Endodermal cell (in vitro differentiated cells): ENCODE measurements at regions not wholly inside any gene's neighbourhood (a gene's known extent, or its start where the extent isn't known, plus 50 kb on each side); places are given as distances from the start of the nearest gene placed in this dataset.

Experiments
- DNase-seq: peaks from one replicate; pipeline ENCODE4 v3.0.0-alpha.2; 2017
- H3K27ac ChIP-seq: 2 replicates; pipeline ENCODE4 v1.5.1; 2013; ENCODE audit warnings: mild to moderate bottlenecking, low read depth, low read length, moderate library complexity
- H3K27me3 ChIP-seq: 2 replicates; pipeline ENCODE4 v1.6.1; 2013; ENCODE audit warnings: mild to moderate bottlenecking, low read length, moderate library complexity; ENCODE audit not compliant: insufficient read depth, control insufficient read depth, poor library complexity, severe bottlenecking
- H3K36me3 ChIP-seq: 2 replicates; pipeline ENCODE4 v1.7.0; 2013; ENCODE audit warnings: mild to moderate bottlenecking, low read length, moderate library complexity; ENCODE audit not compliant: control insufficient read depth, insufficient read depth
- H3K4me1 ChIP-seq: one replicate; pipeline ENCODE4 v1.7.0; 2013; ENCODE audit warnings: low read length; ENCODE audit not compliant: control insufficient read depth, insufficient read depth
- H3K4me3 ChIP-seq: 2 replicates; pipeline ENCODE4 v1.5.1; 2013; ENCODE audit warnings: mild to moderate bottlenecking, low read length, moderate library complexity
- H3K9ac ChIP-seq: 2 replicates; pipeline ENCODE4 v1.6.1; 2013; ENCODE audit warnings: mild to moderate bottlenecking, low read length, moderate library complexity; ENCODE audit not compliant: poor library complexity, severe bottlenecking; ENCODE audit errors: extremely low read depth
- H3K9me3 ChIP-seq: 2 replicates; pipeline ENCODE4 v1.6.1; 2013; ENCODE audit warnings: mild to moderate bottlenecking, low read length, moderate library complexity; ENCODE audit not compliant: control insufficient read depth
- H3K27ac Mint-ChIP-seq: 2 replicates; pipeline ENCODE4 v1.8.0; 2020; ENCODE audit warnings: mixed read lengths
- H3K27me3 Mint-ChIP-seq: 2 replicates; pipeline ENCODE4 v1.8.0; 2021; ENCODE audit warnings: mild to moderate bottlenecking, mixed read lengths; ENCODE audit not compliant: insufficient read depth
- H3K36me3 Mint-ChIP-seq: 2 replicates; pipeline ENCODE4 v1.8.0; 2020; ENCODE audit warnings: low read depth, mixed read lengths
- H3K4me1 Mint-ChIP-seq: 2 replicates; pipeline ENCODE4 v1.8.0; 2020; ENCODE audit warnings: mixed read lengths
- H3K4me3 Mint-ChIP-seq: 2 replicates; pipeline ENCODE4 v1.8.0; 2020; ENCODE audit warnings: mild to moderate bottlenecking, moderate library complexity, mixed read lengths
- H3K9me3 Mint-ChIP-seq: 2 replicates; pipeline ENCODE4 v1.8.0; 2020; ENCODE audit warnings: mild to moderate bottlenecking, mixed read lengths
- WGBS, 2 experiments: methylation state at CpG; one replicate each; pipeline versions ENCODE4 v1.1.5 to v1.1.7; 2013; ENCODE audit warnings: missing lambda C conversion rate in 2 of 2, mixed read lengths in 1 of 2; ENCODE audit not compliant: insufficient coverage in 1 of 2, insufficient read length in 1 of 2; 5-methylcytosine and 5-hydroxymethylcytosine counted together
- TF ChIP-seq, protein P1 (sequence below): fragments of 200-600 bp; sonication (generic); conservative IDR thresholded peaks from 2 replicates; pipeline ENCODE4 v1.5.0; 2021; ENCODE audit warnings: antibody characterized with exemption, mild to moderate bottlenecking

DNA sequence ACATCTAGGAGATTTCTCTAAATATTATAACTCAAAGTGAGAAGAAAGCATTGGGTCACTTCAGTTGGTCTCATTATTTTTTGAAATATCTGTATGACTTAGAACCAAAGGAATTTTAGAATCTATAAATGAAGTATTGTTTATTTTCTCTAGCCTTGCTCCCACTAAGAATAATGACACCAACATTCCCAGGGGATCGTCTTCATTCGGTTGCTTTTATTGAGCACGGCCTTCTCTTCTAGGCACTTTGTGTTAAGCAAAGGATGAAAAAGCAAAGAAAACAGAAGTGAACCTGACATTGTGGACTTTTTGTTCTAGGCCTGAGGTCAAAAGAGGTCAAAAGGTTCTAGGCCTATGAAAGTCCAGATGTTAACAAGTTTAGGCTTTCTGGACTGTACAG is 231.9 kb downstream of the GALR1 start:
- Mint-ChIP-seq H3K9me3 (peaks cover 3% of the 10 kb centered on the region), H3K27me3 (no peaks in the 10 kb centered on the region), H3K27ac (no peak overlapping the region), H3K4me3 (no peak overlapping the region), H3K4me1 (peaks cover 22% of the 10 kb centered on the region), H3K36me3 (no peaks in the 10 kb centered on the region)
- Histone ChIP-seq H3K27ac (no peak overlapping the region), H3K36me3 (no peaks in the 10 kb centered on the region), H3K9me3 (no peaks in the 10 kb centered on the region), H3K27me3 (no peaks in the 10 kb centered on the region), H3K9ac (no peak overlapping the region), H3K4me3 (no peak overlapping the region), H3K4me1 (no peaks in the 10 kb centered on the region)
- DNase-seq, result no peak
- TF ChIP-seq, protein P1, sequence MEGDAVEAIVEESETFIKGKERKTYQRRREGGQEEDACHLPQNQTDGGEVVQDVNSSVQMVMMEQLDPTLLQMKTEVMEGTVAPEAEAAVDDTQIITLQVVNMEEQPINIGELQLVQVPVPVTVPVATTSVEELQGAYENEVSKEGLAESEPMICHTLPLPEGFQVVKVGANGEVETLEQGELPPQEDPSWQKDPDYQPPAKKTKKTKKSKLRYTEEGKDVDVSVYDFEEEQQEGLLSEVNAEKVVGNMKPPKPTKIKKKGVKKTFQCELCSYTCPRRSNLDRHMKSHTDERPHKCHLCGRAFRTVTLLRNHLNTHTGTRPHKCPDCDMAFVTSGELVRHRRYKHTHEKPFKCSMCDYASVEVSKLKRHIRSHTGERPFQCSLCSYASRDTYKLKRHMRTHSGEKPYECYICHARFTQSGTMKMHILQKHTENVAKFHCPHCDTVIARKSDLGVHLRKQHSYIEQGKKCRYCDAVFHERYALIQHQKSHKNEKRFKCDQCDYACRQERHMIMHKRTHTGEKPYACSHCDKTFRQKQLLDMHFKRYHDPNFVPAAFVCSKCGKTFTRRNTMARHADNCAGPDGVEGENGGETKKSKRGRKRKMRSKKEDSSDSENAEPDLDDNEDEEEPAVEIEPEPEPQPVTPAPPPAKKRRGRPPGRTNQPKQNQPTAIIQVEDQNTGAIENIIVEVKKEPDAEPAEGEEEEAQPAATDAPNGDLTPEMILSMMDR, result no peak
- WGBS, 2 experiments, result 90 to 97% methylated on average over 3 of the region's 3 CpGs

DNA sequence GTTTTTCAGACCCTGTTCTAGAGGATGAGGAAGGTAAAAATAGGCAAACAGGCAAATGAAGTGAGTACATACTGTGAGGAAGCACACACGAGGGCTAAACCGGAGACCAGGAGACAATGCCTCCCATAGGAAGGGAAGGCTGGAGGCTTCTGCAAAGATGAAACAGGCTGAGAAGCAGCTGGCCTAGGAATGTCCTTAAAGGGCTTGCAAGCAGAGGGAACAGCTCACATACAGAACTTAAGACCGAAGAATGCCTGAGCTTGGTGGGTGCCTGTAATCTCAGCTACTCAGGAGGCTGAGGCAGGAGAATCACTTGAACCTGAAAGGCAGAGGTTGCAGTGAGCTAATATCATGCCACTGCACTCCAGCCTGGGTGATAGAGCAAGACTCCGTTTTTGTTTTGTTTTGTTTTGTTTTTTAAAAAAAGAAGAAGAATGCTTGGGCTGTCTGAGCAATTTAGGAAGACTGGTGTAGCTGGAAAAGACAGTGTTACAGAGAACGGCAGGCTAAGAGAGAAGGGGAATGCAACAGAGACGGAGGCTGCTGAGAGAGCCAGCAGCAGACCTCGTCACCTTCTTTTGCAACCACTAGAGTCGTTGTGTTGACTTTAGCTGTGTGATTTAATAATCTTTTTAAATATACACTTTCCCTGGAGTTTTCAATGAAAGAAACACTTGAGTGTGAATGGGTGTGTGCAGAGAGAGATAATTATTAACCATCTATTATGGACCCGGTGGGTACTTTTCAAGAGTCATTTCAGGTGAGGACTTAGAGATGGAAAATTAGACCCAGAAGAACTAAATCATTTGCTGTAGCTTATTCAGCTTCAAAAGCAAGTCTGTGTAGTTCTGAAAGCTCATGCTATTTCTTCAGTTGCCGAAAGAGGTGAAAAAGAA is 232.8 kb downstream of the GALR1 start:
- Histone ChIP-seq H3K36me3 (no peaks in the 10 kb centered on the region), H3K4me3 (no peak overlapping the region), H3K9ac (no peak overlapping the region), H3K4me1 (no peaks in the 10 kb centered on the region), H3K27me3 (no peaks in the 10 kb centered on the region), H3K9me3 (no peaks in the 10 kb centered on the region), H3K27ac (no peak overlapping the region)
- Mint-ChIP-seq H3K27me3 (no peaks in the 10 kb centered on the region), H3K27ac (no peak overlapping the region), H3K4me3 (no peak overlapping the region), H3K36me3 (no peaks in the 10 kb centered on the region), H3K4me1 (peaks cover 22% of the 10 kb centered on the region), H3K9me3 (peaks cover 3% of the 10 kb centered on the region)
- TF ChIP-seq, protein P1, result no peak
- WGBS, 2 experiments, result 82 to 84% methylated on average over 5 to 7 of the region's 10 CpGs
- DNase-seq, result no peak

DNA sequence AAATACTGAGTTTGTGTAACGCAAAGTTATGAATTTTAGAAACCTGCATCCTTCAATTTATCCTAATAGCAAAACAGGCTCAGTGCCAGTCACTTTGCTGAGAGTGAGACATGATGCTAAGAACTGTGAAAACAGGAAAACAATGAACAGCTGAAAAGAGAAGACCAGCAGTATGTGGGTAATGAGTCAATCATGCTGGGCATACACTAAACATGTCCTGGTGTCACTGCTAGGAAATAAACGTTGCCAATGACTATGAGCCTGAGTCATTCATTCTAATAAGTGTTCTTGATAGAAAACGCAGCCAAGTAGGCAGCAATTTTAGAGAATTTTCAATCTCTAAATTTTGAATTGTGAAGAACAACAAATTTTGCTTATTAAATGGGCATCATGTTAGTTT is 237.3 kb downstream of the GALR1 start:
- no peaks in the 10 kb centered on the region for H3K27me3 Mint-ChIP-seq
- no peak for DNase-seq
- peaks cover 15% of the 10 kb centered on the region for H3K4me1 Mint-ChIP-seq
- no peak overlapping the region for H3K9ac ChIP-seq
- no peaks in the 10 kb centered on the region for H3K27me3 ChIP-seq
- H3K27ac Mint-ChIP-seq, result no peak overlapping the region
- H3K4me3 Mint-ChIP-seq, result no peak overlapping the region
- H3K4me1 ChIP-seq, result no peaks in the 10 kb centered on the region
- no peaks in the 10 kb centered on the region for H3K36me3 ChIP-seq
- 89 to 94% methylated on average over 2 to 3 of the region's 3 CpGs for WGBS, 2 experiments
- no peaks in the 10 kb centered on the region for H3K9me3 Mint-ChIP-seq
- no peaks in the 10 kb centered on the region for H3K9me3 ChIP-seq
- no peak overlapping the region for H3K27ac ChIP-seq
- H3K36me3 Mint-ChIP-seq, result peaks cover 7% of the 10 kb centered on the region
- TF ChIP-seq, protein P1, result no peak
- no peak overlapping the region for H3K4me3 ChIP-seq
